ENCODE measurements at regions not wholly inside any gene's neighbourhood (a gene's known extent, or its start where the extent isn't known, plus 50 kb on each side); places are given as distances from the start of the nearest gene placed in this dataset.

- no peaks in the 10 kb centered on the region for H4K20me1 ChIP-seq (ENCODE audit: control insufficient read depth, extremely low read depth, insufficient read depth, low read length)
- TF ChIP-seq EZH2 (IDR thresholded peaks at IDR 0.05; ENCODE audit: low read length, missing control alignments) (no peak), CTCF (conservative IDR thresholded peaks at IDR 0.05 in 1 of 2, IDR thresholded peaks at IDR 0.05 in 1 of 2; ENCODE audit: low read depth in 1 of 2, low read length in 2 of 2) (no peak)
- H3K27ac ChIP-seq (ENCODE audit: insufficient read depth, low read length) = no peak overlapping the region
- H3K4me3 ChIP-seq (replicated peaks in 1 of 4; ENCODE audit: control extremely low read depth in 1 of 4, insufficient read depth in 1 of 4, low read depth in 3 of 4, low read length in 4 of 4) = no peak overlapping the region
- no peaks in the 10 kb centered on the region for H3K27me3 ChIP-seq (ENCODE audit: control insufficient read depth, insufficient read depth, low read length)
- no peaks in the 10 kb centered on the region for H3K79me2 ChIP-seq (ENCODE audit: control insufficient read depth, insufficient read depth, low read length)
- no peaks in the 10 kb centered on the region for H3K4me1 ChIP-seq (ENCODE audit: control insufficient read depth, extremely low read depth, insufficient read depth, low read length)
- DNase-seq (ENCODE audit: low read depth in 2 of 2) = no peak
- no peak overlapping the region for H3K9ac ChIP-seq (ENCODE audit: insufficient read depth, low read length)
- no peaks in the 10 kb centered on the region for H3K36me3 ChIP-seq (ENCODE audit: control insufficient read depth, insufficient read depth, low read length)
- H2AFZ ChIP-seq (ENCODE audit: low read length) = no peak overlapping the region
- no peaks in the 10 kb centered on the region for H3K9me3 ChIP-seq (ENCODE audit: control insufficient read depth, insufficient read depth, low read depth, low read length)
- H3K4me2 ChIP-seq (ENCODE audit: extremely low read depth, insufficient read depth, low read length) = no peak overlapping the region
Observed at GRCh38 chr16:89040391-89040790, 53.3 kb upstream of the ACSF3 start.

- Histone ChIP-seq H2AFZ (ENCODE audit: low read length) (no peak overlapping the region), H3K4me3 (replicated peaks in 1 of 4; ENCODE audit: control extremely low read depth in 1 of 4, insufficient read depth in 1 of 4, low read depth in 3 of 4, low read length in 4 of 4) (no peak overlapping the region), H3K4me2 (ENCODE audit: extremely low read depth, insufficient read depth, low read length) (no peak overlapping the region), H3K27ac (ENCODE audit: insufficient read depth, low read length) (no peak overlapping the region), H3K79me2 (ENCODE audit: control insufficient read depth, insufficient read depth, low read length) (no peaks in the 10 kb centered on the region), H3K9me3 (ENCODE audit: control insufficient read depth, insufficient read depth, low read depth, low read length) (no peaks in the 10 kb centered on the region), H4K20me1 (ENCODE audit: control insufficient read depth, extremely low read depth, insufficient read depth, low read length) (no peaks in the 10 kb centered on the region), H3K9ac (ENCODE audit: insufficient read depth, low read length) (no peak overlapping the region), H3K36me3 (ENCODE audit: control insufficient read depth, insufficient read depth, low read length) (no peaks in the 10 kb centered on the region), H3K4me1 (ENCODE audit: control insufficient read depth, extremely low read depth, insufficient read depth, low read length) (no peaks in the 10 kb centered on the region), H3K27me3 (ENCODE audit: control insufficient read depth, insufficient read depth, low read length) (no peaks in the 10 kb centered on the region)
- DNase-seq (ENCODE audit: low read depth in 2 of 2) = no peak
- TF ChIP-seq EZH2 (IDR thresholded peaks at IDR 0.05; ENCODE audit: low read length, missing control alignments) (no peak), CTCF (conservative IDR thresholded peaks at IDR 0.05 in 1 of 2, IDR thresholded peaks at IDR 0.05 in 1 of 2; ENCODE audit: low read depth in 1 of 2, low read length in 2 of 2) (no peak)
Observed at GRCh38 chr16:89040861-89041570, 52.6 kb upstream of the ACSF3 start.

- no peaks in the 10 kb centered on the region for H3K36me3 ChIP-seq (ENCODE audit: control insufficient read depth, insufficient read depth, low read length)
- no peaks in the 10 kb centered on the region for H3K4me1 ChIP-seq (ENCODE audit: control insufficient read depth, extremely low read depth, insufficient read depth, low read length)
- no peaks in the 10 kb centered on the region for H3K79me2 ChIP-seq (ENCODE audit: control insufficient read depth, insufficient read depth, low read length)
- no peaks in the 10 kb centered on the region for H4K20me1 ChIP-seq (ENCODE audit: control insufficient read depth, extremely low read depth, insufficient read depth, low read length)
- no peaks in the 10 kb centered on the region for H3K9me3 ChIP-seq (ENCODE audit: control insufficient read depth, insufficient read depth, low read depth, low read length)
- H3K27ac ChIP-seq (ENCODE audit: insufficient read depth, low read length) = no peak overlapping the region
- no peak overlapping the region for H3K9ac ChIP-seq (ENCODE audit: insufficient read depth, low read length)
- H3K4me2 ChIP-seq (ENCODE audit: extremely low read depth, insufficient read depth, low read length) = no peak overlapping the region
- H3K27me3 ChIP-seq (ENCODE audit: control insufficient read depth, insufficient read depth, low read length) = no peaks in the 10 kb centered on the region
- TF ChIP-seq CTCF (conservative IDR thresholded peaks at IDR 0.05 in 1 of 2, IDR thresholded peaks at IDR 0.05 in 1 of 2; ENCODE audit: low read depth in 1 of 2, low read length in 2 of 2) (no peak), EZH2 (IDR thresholded peaks at IDR 0.05; ENCODE audit: low read length, missing control alignments) (no peak)
- no peak for DNase-seq (ENCODE audit: low read depth in 2 of 2)
- H3K4me3 ChIP-seq (replicated peaks in 1 of 4; ENCODE audit: control extremely low read depth in 1 of 4, insufficient read depth in 1 of 4, low read depth in 3 of 4, low read length in 4 of 4) = no peak overlapping the region
- no peak overlapping the region for H2AFZ ChIP-seq (ENCODE audit: low read length)
Observed at GRCh38 chr16:89041571-89042481, 51.8 kb upstream of the ACSF3 start.

All from fibroblast of lung (primary cell).